Mesothelial cell of epicardium (in vitro differentiated cells): ENCODE measurements at regions not wholly inside any gene's neighbourhood (a gene's known extent, or its start where the extent isn't known, plus 50 kb on each side); places are given as distances from the start of the nearest gene placed in this dataset.
"Not testable (repeated sequence)": the region's sequence is repeated elsewhere in the genome, so short reads cannot be mapped to it uniquely, and the experiment has no call there.

Experiments
- DNase-seq, 2 experiments: peaks; one replicate each; pipeline ENCODE4 v3.0.0; 2021; ENCODE audit warnings: low spot score in 2 of 2; ENCODE audit not compliant: unreplicated experiment in 2 of 2
- H3K27ac Mint-ChIP-seq: 2 replicates; pipeline ENCODE4 v1.8.0; 2021; ENCODE audit warnings: mixed read lengths
- H3K27me3 Mint-ChIP-seq: 2 replicates; pipeline ENCODE4 v1.8.0; 2021; ENCODE audit warnings: low read depth, mixed read lengths
- H3K36me3 Mint-ChIP-seq: 2 replicates; pipeline ENCODE4 v1.8.0; 2021; ENCODE audit warnings: mixed read lengths
- H3K4me1 Mint-ChIP-seq: 2 replicates; pipeline ENCODE4 v1.8.0; 2021; ENCODE audit warnings: mixed read lengths
- H3K4me3 Mint-ChIP-seq: 2 replicates; pipeline ENCODE4 v1.8.0; 2021; ENCODE audit warnings: mild to moderate bottlenecking, moderate library complexity, mixed read lengths
- H3K9me3 Mint-ChIP-seq: 2 replicates; pipeline ENCODE4 v1.8.0; 2021; ENCODE audit warnings: mixed read lengths

GRCh38 chrX:89539150-89539549 is 382.6 kb upstream of the TGIF2LX start:
- not testable (repeated sequence) for H3K4me3 Mint-ChIP-seq, H3K4me1 Mint-ChIP-seq, H3K9me3 Mint-ChIP-seq, H3K27ac Mint-ChIP-seq, H3K36me3 Mint-ChIP-seq, DNase-seq, H3K27me3 Mint-ChIP-seq

GRCh38 chrX:89557146-89557545 is 364.6 kb upstream of the TGIF2LX start:
- not testable (repeated sequence) for H3K36me3 Mint-ChIP-seq, H3K27me3 Mint-ChIP-seq, H3K4me1 Mint-ChIP-seq, H3K9me3 Mint-ChIP-seq, H3K27ac Mint-ChIP-seq, H3K4me3 Mint-ChIP-seq, DNase-seq

GRCh38 chrX:89562079-89562478 is 359.6 kb upstream of the TGIF2LX start:
- H3K36me3 Mint-ChIP-seq, DNase-seq, H3K27me3 Mint-ChIP-seq, H3K27ac Mint-ChIP-seq, H3K9me3 Mint-ChIP-seq, H3K4me1 Mint-ChIP-seq, H3K4me3 Mint-ChIP-seq: not testable (repeated sequence)

GRCh38 chrX:89563107-89563506 is 358.6 kb upstream of the TGIF2LX start:
- DNase-seq, H3K36me3 Mint-ChIP-seq, H3K27ac Mint-ChIP-seq, H3K9me3 Mint-ChIP-seq, H3K4me1 Mint-ChIP-seq, H3K4me3 Mint-ChIP-seq, H3K27me3 Mint-ChIP-seq: not testable (repeated sequence)

GRCh38 chrX:89567787-89568186 is 353.9 kb upstream of the TGIF2LX start:
- H3K27me3 Mint-ChIP-seq, result not testable (repeated sequence)

GRCh38 chrX:89581868-89582267 is 339.8 kb upstream of the TGIF2LX start:
- not testable (repeated sequence) for H3K27ac Mint-ChIP-seq, H3K36me3 Mint-ChIP-seq, H3K9me3 Mint-ChIP-seq, DNase-seq, H3K4me3 Mint-ChIP-seq, H3K27me3 Mint-ChIP-seq, H3K4me1 Mint-ChIP-seq

More at GRCh38 chrX:89567787-89568186, 353.9 kb upstream of the TGIF2LX start:
- H3K9me3 Mint-ChIP-seq, H3K27ac Mint-ChIP-seq, DNase-seq, H3K4me1 Mint-ChIP-seq, H3K36me3 Mint-ChIP-seq, H3K4me3 Mint-ChIP-seq: not testable (repeated sequence)

GRCh38 chrX:89631858-89632257 is 289.9 kb upstream of the TGIF2LX start:
- H3K27ac Mint-ChIP-seq, H3K4me1 Mint-ChIP-seq, H3K4me3 Mint-ChIP-seq, H3K27me3 Mint-ChIP-seq, DNase-seq, H3K9me3 Mint-ChIP-seq, H3K36me3 Mint-ChIP-seq: not testable (repeated sequence)

- not testable (repeated sequence) for DNase-seq, H3K27ac Mint-ChIP-seq, H3K36me3 Mint-ChIP-seq, H3K9me3 Mint-ChIP-seq, H3K4me3 Mint-ChIP-seq, H3K27me3 Mint-ChIP-seq, H3K4me1 Mint-ChIP-seq
Observed at GRCh38 chrX:89635887-89636286, 285.8 kb upstream of the TGIF2LX start.

- H3K4me3 Mint-ChIP-seq, H3K36me3 Mint-ChIP-seq, DNase-seq, H3K9me3 Mint-ChIP-seq, H3K4me1 Mint-ChIP-seq, H3K27me3 Mint-ChIP-seq, H3K27ac Mint-ChIP-seq: not testable (repeated sequence)
Observed at GRCh38 chrX:89658662-89659061, 263.0 kb upstream of the TGIF2LX start.

- H3K9me3 Mint-ChIP-seq, H3K27ac Mint-ChIP-seq, H3K27me3 Mint-ChIP-seq, DNase-seq, H3K4me3 Mint-ChIP-seq, H3K4me1 Mint-ChIP-seq, H3K36me3 Mint-ChIP-seq: not testable (repeated sequence)
Observed at GRCh38 chrX:89706481-89706880, 215.2 kb upstream of the TGIF2LX start.

- not testable (repeated sequence) for DNase-seq, H3K4me3 Mint-ChIP-seq, H3K27ac Mint-ChIP-seq, H3K4me1 Mint-ChIP-seq, H3K27me3 Mint-ChIP-seq, H3K9me3 Mint-ChIP-seq, H3K36me3 Mint-ChIP-seq
Observed at GRCh38 chrX:89707363-89707927, 214.3 kb upstream of the TGIF2LX start.

- peaks cover 20% of the 10 kb centered on the region for H3K9me3 Mint-ChIP-seq
- H3K36me3 Mint-ChIP-seq, result not testable (repeated sequence)
Observed at GRCh38 chrX:89734367-89734766, 187.3 kb upstream of the TGIF2LX start.

GRCh38 chrX:89756466-89756865 is 165.2 kb upstream of the TGIF2LX start:
- not testable (repeated sequence) for H3K4me1 Mint-ChIP-seq

More at GRCh38 chrX:89734367-89734766, 187.3 kb upstream of the TGIF2LX start:
- DNase-seq, H3K27me3 Mint-ChIP-seq, H3K4me3 Mint-ChIP-seq, H3K4me1 Mint-ChIP-seq, H3K27ac Mint-ChIP-seq: not testable (repeated sequence)

More at GRCh38 chrX:89756466-89756865, 165.2 kb upstream of the TGIF2LX start:
- H3K4me3 Mint-ChIP-seq, H3K27ac Mint-ChIP-seq, H3K27me3 Mint-ChIP-seq, DNase-seq: not testable (repeated sequence)
- H3K9me3 Mint-ChIP-seq, result peaks cover 37% of the 10 kb centered on the region
- peaks cover 12% of the 10 kb centered on the region for H3K36me3 Mint-ChIP-seq
